CD14-positive monocyte (primary cell): ENCODE measurements at regions not wholly inside any gene's neighbourhood (a gene's known extent, or its start where the extent isn't known, plus 50 kb on each side); places are given as distances from the start of the nearest gene placed in this dataset.

ENCODE experiments used
- DNase-seq, 3 donors: peaks; one replicate each; pipeline ENCODE4 v3.0.0-alpha.2; 2011 to 2022
- H2AFZ ChIP-seq: 2 replicates; pipeline ENCODE4 v1.6.0; 2012; ENCODE audit warnings: mild to moderate bottlenecking, low read depth, low read length, inconsistent platforms; ENCODE audit not compliant: insufficient read depth, poor library complexity, severe bottlenecking
- H3K27ac ChIP-seq, 2 donors: 1 replicate in 1 of 2; 2 replicates in 1 of 2; pipeline ENCODE4 v1.5.1; 2012 to 2013; ENCODE audit warnings: low read length in 2 of 2, control low read depth in 1 of 2, inconsistent platforms in 1 of 2, low read depth in 1 of 2, mild to moderate bottlenecking in 1 of 2
- H3K27me3 ChIP-seq, 2 donors: one replicate each; pipeline versions ENCODE4 v1.6.0 to v1.6.1; 2011 to 2013; ENCODE audit warnings: low read length in 2 of 2; ENCODE audit not compliant: control insufficient read depth in 2 of 2, insufficient read depth in 2 of 2
- H3K36me3 ChIP-seq, 2 donors: replicated peaks in 1 of 2; 1 replicate in 1 of 2; 2 replicates in 1 of 2; pipeline versions ENCODE4 v1.5.1 to v1.6.1; 2012 to 2013; ENCODE audit warnings: low read length in 2 of 2, control low read depth in 1 of 2, inconsistent platforms in 1 of 2, mild to moderate bottlenecking in 1 of 2; ENCODE audit not compliant: insufficient read depth in 2 of 2, control insufficient read depth in 1 of 2
- H3K4me1 ChIP-seq, 2 donors: 1 replicate in 1 of 2; 2 replicates in 1 of 2; pipeline versions ENCODE4 v1.5.1 to v1.6.1; 2012 to 2013; ENCODE audit warnings: low read length in 2 of 2, control low read depth in 1 of 2, inconsistent platforms in 1 of 2, mild to moderate bottlenecking in 1 of 2, moderate library complexity in 1 of 2; ENCODE audit not compliant: insufficient read depth in 2 of 2, control insufficient read depth in 1 of 2
- H3K4me2 ChIP-seq: replicated peaks from 2 replicates; pipeline ENCODE3; 2012; ENCODE audit warnings: low read length, moderate library complexity, mild to moderate bottlenecking; ENCODE audit not compliant: poor library complexity, severe bottlenecking; ENCODE audit errors: extremely low read depth
- H3K4me3 ChIP-seq, 3 experiments: fragments of 200-600 bp in 1 of 3; sonication (generic) in 1 of 3; replicated peaks in 1 of 3; 1 replicate in 2 of 3; 2 replicates in 1 of 3; pipeline ENCODE4 v1.5.1; 2011 to 2013; ENCODE audit warnings: low read length in 3 of 3, mild to moderate bottlenecking in 3 of 3, control low read depth in 2 of 3, low read depth in 2 of 3, inconsistent platforms in 1 of 3, moderate library complexity in 1 of 3
- H3K79me2 ChIP-seq: 2 replicates; pipeline ENCODE4 v1.6.0; 2012; ENCODE audit warnings: mild to moderate bottlenecking, control low read depth, inconsistent platforms, low read length, moderate library complexity; ENCODE audit not compliant: insufficient read depth
- H3K9ac ChIP-seq: 2 replicates; pipeline ENCODE4 v1.6.0; 2017; ENCODE audit warnings: low read length, mild to moderate bottlenecking; ENCODE audit not compliant: insufficient read depth, poor library complexity, severe bottlenecking
- H3K9me3 ChIP-seq, 2 donors: replicated peaks in 1 of 2; 1 replicate in 1 of 2; 2 replicates in 1 of 2; pipeline versions ENCODE4 v1.5.1 to v1.6.1; 2012 to 2013; ENCODE audit warnings: low read length in 2 of 2, control low read depth in 1 of 2; ENCODE audit not compliant: control insufficient read depth in 1 of 2, insufficient read depth in 1 of 2
- H4K20me1 ChIP-seq: 2 replicates; pipeline ENCODE4 v1.6.0; 2012; ENCODE audit warnings: mild to moderate bottlenecking, low read length, control low read depth, moderate library complexity; ENCODE audit not compliant: insufficient read depth
- H3K27ac Mint-ChIP-seq, 7 donors: one replicate each; pipeline ENCODE4 v1.8.0; 2020; ENCODE audit warnings: mild to moderate bottlenecking in 7 of 7, mixed read lengths in 7 of 7, moderate library complexity in 6 of 7, inconsistent platforms in 2 of 7
- H3K27me3 Mint-ChIP-seq, 3 donors: one replicate each; pipeline ENCODE4 v1.8.0; 2021 to 2022; ENCODE audit warnings: low read depth in 3 of 3, mild to moderate bottlenecking in 3 of 3, mixed read lengths in 3 of 3, moderate library complexity in 3 of 3, inconsistent platforms in 1 of 3
- H3K36me3 Mint-ChIP-seq, 2 donors: one replicate each; pipeline ENCODE4 v1.8.0; 2020; ENCODE audit warnings: mixed read lengths in 2 of 2, inconsistent platforms in 1 of 2, mild to moderate bottlenecking in 1 of 2
- H3K4me1 Mint-ChIP-seq: one replicate; pipeline ENCODE4 v1.8.0; 2020; ENCODE audit warnings: mild to moderate bottlenecking, mixed read lengths
- H3K4me3 Mint-ChIP-seq, 2 donors: one replicate each; pipeline ENCODE4 v1.8.0; 2020; ENCODE audit warnings: mild to moderate bottlenecking in 2 of 2, mixed read lengths in 2 of 2, moderate library complexity in 1 of 2
- H3K9me3 Mint-ChIP-seq, 7 donors: one replicate each; pipeline ENCODE4 v1.8.0; 2020 to 2022; ENCODE audit warnings: mixed read lengths in 7 of 7, mild to moderate bottlenecking in 6 of 7, moderate library complexity in 6 of 7, inconsistent platforms in 2 of 7
- CTCF ChIP-seq: fragments of 200-600 bp; IDR thresholded peaks from one replicate; pipeline ENCODE4 v1.8.0; 2022; ENCODE audit warnings: antibody characterized with exemption, mild to moderate bottlenecking
- WGBS: methylation state at CpG from one replicate; pipeline ENCODE4 v1.1.5; 2013; ENCODE audit warnings: missing lambda C conversion rate; ENCODE audit not compliant: insufficient coverage; 5-methylcytosine and 5-hydroxymethylcytosine counted together
- intact Hi-C, 2 donors: fragments of 100-400 bp; cut with micrococcal nuclease; formaldehyde crosslinking; loops; one replicate each; pipeline versions ENCODE4 v1.15.0 to v1.15.1; 2023

GRCh38 chr14:51566831-51567582 lies 84.7 kb upstream of the FRMD6 start:
- Mint-ChIP-seq H3K9me3 (peaks cover 0 to 5% (median 0%) of the 10 kb centered on the region in 7 donors), H3K36me3 (no peaks in the 10 kb centered on the region), H3K4me3 (no peak overlapping the region), H3K27ac (no peak overlapping the region), H3K4me1 (no peaks in the 10 kb centered on the region), H3K27me3 (peaks cover 0 to 5% (median 1%) of the 10 kb centered on the region in 3 donors)
- Histone ChIP-seq H3K9me3 (no peaks in the 10 kb centered on the region), H3K9ac (no peak overlapping the region), H3K27ac (no peak overlapping the region), H4K20me1 (no peaks in the 10 kb centered on the region), H3K27me3 (no peaks in the 10 kb centered on the region), H3K4me1 (no peaks in the 10 kb centered on the region), H2AFZ (no peak overlapping the region), H3K79me2 (no peaks in the 10 kb centered on the region), H3K4me3 (no peak overlapping the region), H3K4me2 (no peak overlapping the region), H3K36me3 (no peaks in the 10 kb centered on the region)
- no peak for DNase-seq
- WGBS = 70% methylated on average over 3 of the region's 6 CpGs
- intact Hi-C loops = no loop called here
- TF ChIP-seq CTCF = no peak

GRCh38 chr14:51568366-51568765 lies 83.3 kb upstream of the FRMD6 start:
- no peak overlapping the region for H3K27ac Mint-ChIP-seq
- no peak for DNase-seq
- no peak overlapping the region for H3K4me2 ChIP-seq
- H3K27me3 Mint-ChIP-seq = peaks cover 0 to 2% (median 1%) of the 10 kb centered on the region in 3 donors
- TF ChIP-seq CTCF = no peak
- H4K20me1 ChIP-seq = no peaks in the 10 kb centered on the region
- H3K9me3 Mint-ChIP-seq = peaks cover 0 to 5% (median 0%) of the 10 kb centered on the region in 7 donors
- no peaks in the 10 kb centered on the region for H3K4me1 Mint-ChIP-seq
- H3K79me2 ChIP-seq = no peaks in the 10 kb centered on the region
- no peak overlapping the region for H3K4me3 ChIP-seq
- H3K9ac ChIP-seq = no peak overlapping the region
- no peaks in the 10 kb centered on the region for H3K9me3 ChIP-seq
- no peaks in the 10 kb centered on the region for H3K36me3 Mint-ChIP-seq
- no peaks in the 10 kb centered on the region for H3K36me3 ChIP-seq
- H2AFZ ChIP-seq = no peak overlapping the region
- WGBS = 83% methylated on average over 2 of the region's 2 CpGs
- H3K27me3 ChIP-seq = no peaks in the 10 kb centered on the region
- H3K27ac ChIP-seq = no peak overlapping the region
- intact Hi-C loops = no loop called here
- H3K4me3 Mint-ChIP-seq = no peak overlapping the region
- H3K4me1 ChIP-seq = no peaks in the 10 kb centered on the region
